ENCODE measurements at regions not wholly inside any gene's neighbourhood (a gene's known extent, or its start where the extent isn't known, plus 50 kb on each side); places are given as distances from the start of the nearest gene placed in this dataset.

DNA sequence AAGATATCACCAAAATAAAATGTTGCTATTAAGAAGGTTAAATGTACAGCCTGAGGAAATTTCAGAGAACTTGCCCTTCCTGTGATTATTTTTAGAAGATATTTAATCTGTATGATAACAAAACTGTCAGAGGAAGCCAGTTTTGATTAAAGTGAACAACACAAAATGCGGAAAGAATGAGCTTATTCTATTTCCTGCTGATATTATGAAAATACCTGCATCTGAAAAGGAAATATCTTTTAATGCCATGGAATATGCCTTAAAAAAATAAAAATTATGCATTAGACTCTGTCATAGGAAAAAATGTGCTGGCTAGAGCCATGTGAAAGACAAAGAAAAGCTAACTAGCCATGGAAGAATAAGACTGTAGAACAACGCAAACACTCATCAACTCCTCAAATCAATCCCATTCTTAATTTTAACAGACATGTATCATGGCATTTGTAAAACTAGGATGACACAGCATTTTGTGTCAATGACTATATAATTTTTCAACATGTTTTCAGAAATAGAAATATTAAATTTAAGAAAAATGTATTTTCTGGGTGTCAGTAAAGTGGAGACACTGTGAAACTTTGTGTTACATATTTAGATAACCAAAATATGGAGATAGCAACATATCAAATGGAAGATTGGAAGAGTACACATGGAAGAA, 1768.2 kb downstream of the SUCLG1 start:
- intact Hi-C loops (cut with DNase I; ENCODE audit: low total_unique reads), result no loop called here
- Histone ChIP-seq H3K9me3 (no peaks in the 10 kb centered on the region), H3K4me1 (no peaks in the 10 kb centered on the region), H3K27ac (no peak overlapping the region), H3K4me3 (no peak overlapping the region), H3K36me3 (ENCODE audit: low read depth, missing control alignments) (no peaks in the 10 kb centered on the region), H3K27me3 (no peaks in the 10 kb centered on the region)
- WGBS, 2 donors, result 75 to 76% methylated on average over 2 of the region's 2 CpGs
- TF ChIP-seq, protein P1, sequence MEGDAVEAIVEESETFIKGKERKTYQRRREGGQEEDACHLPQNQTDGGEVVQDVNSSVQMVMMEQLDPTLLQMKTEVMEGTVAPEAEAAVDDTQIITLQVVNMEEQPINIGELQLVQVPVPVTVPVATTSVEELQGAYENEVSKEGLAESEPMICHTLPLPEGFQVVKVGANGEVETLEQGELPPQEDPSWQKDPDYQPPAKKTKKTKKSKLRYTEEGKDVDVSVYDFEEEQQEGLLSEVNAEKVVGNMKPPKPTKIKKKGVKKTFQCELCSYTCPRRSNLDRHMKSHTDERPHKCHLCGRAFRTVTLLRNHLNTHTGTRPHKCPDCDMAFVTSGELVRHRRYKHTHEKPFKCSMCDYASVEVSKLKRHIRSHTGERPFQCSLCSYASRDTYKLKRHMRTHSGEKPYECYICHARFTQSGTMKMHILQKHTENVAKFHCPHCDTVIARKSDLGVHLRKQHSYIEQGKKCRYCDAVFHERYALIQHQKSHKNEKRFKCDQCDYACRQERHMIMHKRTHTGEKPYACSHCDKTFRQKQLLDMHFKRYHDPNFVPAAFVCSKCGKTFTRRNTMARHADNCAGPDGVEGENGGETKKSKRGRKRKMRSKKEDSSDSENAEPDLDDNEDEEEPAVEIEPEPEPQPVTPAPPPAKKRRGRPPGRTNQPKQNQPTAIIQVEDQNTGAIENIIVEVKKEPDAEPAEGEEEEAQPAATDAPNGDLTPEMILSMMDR (IDR thresholded peaks at IDR 0.05), result no peak
- no peak for TF ChIP-seq POLR2A (IDR thresholded peaks at IDR 0.05)
- DNase-seq, result no peak

DNA sequence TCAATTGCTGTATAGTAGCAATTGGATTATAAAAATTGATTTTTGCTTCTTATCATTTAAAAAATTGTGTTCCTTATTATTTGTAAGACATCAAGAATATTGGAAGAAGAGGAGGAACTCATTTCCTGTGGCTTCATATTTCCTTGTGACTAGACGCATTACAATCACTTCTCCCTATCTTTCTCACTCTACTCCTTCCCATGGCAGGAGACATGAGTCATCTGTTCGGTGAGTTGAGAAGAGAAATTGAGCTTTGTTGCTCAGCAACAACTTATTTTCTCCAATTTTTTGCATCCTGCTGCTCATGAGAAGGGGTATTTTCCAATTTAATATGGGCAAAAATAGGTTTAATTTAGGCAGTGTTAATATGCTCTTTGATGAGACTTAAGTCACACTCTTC, 1783.9 kb downstream of the SUCLG1 start:
- no peak overlapping the region for H3K27ac ChIP-seq
- DNase-seq, result no peak
- no peaks in the 10 kb centered on the region for H3K9me3 ChIP-seq
- no peaks in the 10 kb centered on the region for H3K4me1 ChIP-seq
- TF ChIP-seq POLR2A (IDR thresholded peaks at IDR 0.05), result no peak
- TF ChIP-seq, protein P1 (IDR thresholded peaks at IDR 0.05), result no peak
- intact Hi-C loops (cut with DNase I; ENCODE audit: low total_unique reads), result no loop called here
- WGBS, 2 donors, result 68 to 71% methylated on average over 2 of the region's 2 CpGs
- H3K27me3 ChIP-seq, result no peaks in the 10 kb centered on the region
- H3K4me3 ChIP-seq, result no peak overlapping the region
- H3K36me3 ChIP-seq (ENCODE audit: low read depth, missing control alignments), result no peaks in the 10 kb centered on the region

DNA sequence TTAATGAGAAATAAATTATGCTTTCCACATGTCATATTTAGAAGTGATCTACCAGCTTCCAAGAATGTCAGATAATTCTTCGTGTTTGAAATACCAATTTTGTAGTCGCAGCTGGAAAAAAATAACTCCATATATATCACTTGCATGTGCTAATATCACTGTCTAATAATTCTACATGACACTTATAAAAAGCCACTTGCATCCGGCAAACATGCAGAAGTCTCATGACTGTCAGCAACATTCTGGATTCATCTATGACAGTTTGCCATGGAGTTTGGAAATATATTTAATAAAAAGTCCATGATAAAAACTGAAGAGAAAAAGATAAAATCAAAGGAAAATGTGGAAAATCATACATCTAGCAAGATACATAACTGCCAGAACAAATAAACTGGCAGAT, 1784.4 kb downstream of the SUCLG1 start:
- H3K27me3 ChIP-seq, result no peaks in the 10 kb centered on the region
- TF ChIP-seq, protein P1 (IDR thresholded peaks at IDR 0.05), result no peak
- TF ChIP-seq POLR2A (IDR thresholded peaks at IDR 0.05), result no peak
- no peaks in the 10 kb centered on the region for H3K4me1 ChIP-seq
- intact Hi-C loops (cut with DNase I; ENCODE audit: low total_unique reads), result no loop called here
- H3K36me3 ChIP-seq (ENCODE audit: low read depth, missing control alignments), result no peaks in the 10 kb centered on the region
- DNase-seq, result no peak
- no peak overlapping the region for H3K4me3 ChIP-seq
- 77 to 81% methylated on average over 3 of the region's 3 CpGs for WGBS, 2 donors
- no peaks in the 10 kb centered on the region for H3K9me3 ChIP-seq
- H3K27ac ChIP-seq, result no peak overlapping the region

DNA sequence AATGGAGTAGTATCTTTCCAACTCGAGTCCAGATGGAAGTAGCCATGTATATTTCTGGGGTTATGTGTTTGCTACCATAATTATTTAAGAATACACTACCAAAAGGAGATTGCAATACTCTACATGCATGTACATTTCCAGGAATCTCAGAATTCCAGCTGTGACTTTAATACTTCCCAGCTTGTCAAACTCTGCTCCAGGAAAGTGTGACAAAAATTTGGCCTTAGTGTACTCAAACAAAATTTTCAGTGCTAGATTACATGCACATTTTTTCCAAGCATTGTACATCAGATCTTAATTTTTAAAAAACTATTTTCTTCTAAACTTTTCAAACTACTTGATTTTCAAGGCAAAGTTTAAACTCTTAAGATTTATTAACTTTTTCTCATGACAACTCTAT, 1791.6 kb downstream of the SUCLG1 start:
- WGBS, 2 donors, result 56 to 78% methylated on average over 1 of the region's 1 CpG
- intact Hi-C loops (cut with DNase I; ENCODE audit: low total_unique reads), result no loop called here
- no peaks in the 10 kb centered on the region for H3K27me3 ChIP-seq
- no peaks in the 10 kb centered on the region for H3K36me3 ChIP-seq (ENCODE audit: low read depth, missing control alignments)
- H3K4me1 ChIP-seq, result no peaks in the 10 kb centered on the region
- no peak overlapping the region for H3K4me3 ChIP-seq
- no peak overlapping the region for H3K27ac ChIP-seq
- no peak for DNase-seq
- H3K9me3 ChIP-seq, result no peaks in the 10 kb centered on the region
- TF ChIP-seq, protein P1 (IDR thresholded peaks at IDR 0.05), result no peak
- no peak for TF ChIP-seq POLR2A (IDR thresholded peaks at IDR 0.05)

DNA sequence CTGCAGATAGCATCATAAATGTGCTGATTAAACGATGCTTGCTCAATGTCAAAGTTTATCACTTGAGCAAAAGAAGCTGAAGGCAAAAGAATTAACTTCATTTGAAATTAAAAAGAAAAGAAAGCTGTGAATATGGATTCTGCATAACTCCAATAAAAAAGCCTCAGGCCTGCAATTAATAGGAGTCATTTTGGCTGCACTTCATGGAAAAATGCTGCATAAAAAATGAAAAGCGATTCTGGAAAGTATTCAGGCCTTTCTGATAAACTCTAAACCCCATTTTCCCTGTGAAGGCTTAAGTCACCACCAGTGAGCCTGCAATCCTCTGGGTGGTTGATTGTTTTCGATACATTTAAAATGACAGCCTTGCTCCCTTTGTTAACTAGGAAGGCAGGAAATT, 1793.4 kb downstream of the SUCLG1 start:
- Histone ChIP-seq H3K27ac (no peak overlapping the region), H3K9me3 (no peaks in the 10 kb centered on the region), H3K4me3 (no peak overlapping the region), H3K4me1 (no peaks in the 10 kb centered on the region), H3K27me3 (no peaks in the 10 kb centered on the region), H3K36me3 (ENCODE audit: low read depth, missing control alignments) (no peaks in the 10 kb centered on the region)
- WGBS, 2 donors, result 50 to 56% methylated on average over 3 of the region's 3 CpGs
- intact Hi-C loops (cut with DNase I; ENCODE audit: low total_unique reads), result no loop called here
- TF ChIP-seq POLR2A (IDR thresholded peaks at IDR 0.05), result no peak
- TF ChIP-seq, protein P1 (IDR thresholded peaks at IDR 0.05), result no peak
- DNase-seq, result no peak

Data from testis (tissue), 2 donors.